GM18907 (cell line): ENCODE measurements at regions not wholly inside any gene's neighbourhood (a gene's known extent, or its start where the extent isn't known, plus 50 kb on each side); places are given as distances from the start of the nearest gene placed in this dataset.
A peak's percentile ranks its signal among the peaks of the same experiment; 100 is the strongest.

ENCODE experiments used
- ATAC-seq: cut with Tn5 transposase; IDR thresholded peaks from one replicate; pipeline ENCODE4 v1.9.1; 2021; ENCODE audit warnings: mild to moderate bottlenecking, moderate library complexity; ENCODE audit not compliant: unreplicated experiment

DNA sequence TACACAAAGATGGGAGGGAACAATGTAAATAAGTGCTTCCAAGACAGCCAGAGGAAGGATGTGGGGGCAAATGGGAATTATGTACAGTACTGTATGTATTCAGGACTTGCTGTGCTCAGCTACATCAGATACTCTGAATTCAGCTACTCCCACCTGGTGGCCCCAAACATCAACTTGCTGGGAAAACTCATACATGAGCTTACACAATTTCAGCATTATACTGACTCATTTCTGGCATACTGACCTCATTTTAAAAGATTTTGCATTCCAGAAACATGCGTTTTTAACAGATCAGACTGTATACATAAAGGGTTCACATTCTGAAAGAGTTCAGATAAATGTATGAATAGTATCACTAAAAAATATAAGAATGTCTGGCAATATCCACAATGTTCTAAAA, 59.7 kb downstream of the GPX5 start:
- no peak for ATAC-seq

DNA sequence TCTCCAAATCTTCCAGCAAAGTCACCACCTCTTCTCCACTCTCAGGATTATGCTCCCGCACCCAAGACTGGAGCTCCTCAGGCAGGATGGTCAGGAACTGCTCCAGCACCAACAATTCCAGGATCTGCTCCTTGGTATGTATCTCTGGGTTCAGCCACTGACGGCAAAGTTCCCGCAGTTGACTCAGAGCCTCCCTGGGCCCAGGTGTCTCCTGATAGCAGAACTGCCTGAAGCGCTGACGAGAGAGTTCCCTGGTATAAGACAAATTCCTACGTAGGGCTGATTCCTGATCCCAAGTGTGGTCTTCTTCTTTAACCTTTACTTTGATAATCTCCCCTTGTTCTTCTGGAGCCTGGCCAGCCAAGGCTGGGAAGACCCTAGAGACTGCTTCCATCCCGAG, 60.6 kb downstream of the GPX5 start:
- ATAC-seq, result no peak

- peak; percentile 82 for ATAC-seq
Observed at GRCh38 chr6:28586962-28587745, 61.5 kb downstream of the GPX5 start.

DNA sequence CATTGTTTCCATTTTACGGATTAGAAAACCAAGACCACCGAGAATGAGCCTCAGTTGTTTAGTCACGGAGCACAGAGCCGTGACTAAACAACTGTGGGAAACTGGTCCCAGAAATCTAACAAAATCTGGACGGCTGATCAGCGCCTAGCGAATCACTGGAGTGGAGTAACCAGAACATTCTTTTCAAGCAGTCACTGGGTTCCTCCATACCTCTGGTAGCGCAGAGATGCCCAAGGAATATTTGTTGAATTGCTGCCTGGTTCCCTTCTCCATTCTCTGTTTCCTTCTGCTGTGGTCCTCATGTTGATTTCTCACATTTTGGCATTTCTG, 62.0 kb downstream of the GPX5 start:
- ATAC-seq, result no peak

DNA sequence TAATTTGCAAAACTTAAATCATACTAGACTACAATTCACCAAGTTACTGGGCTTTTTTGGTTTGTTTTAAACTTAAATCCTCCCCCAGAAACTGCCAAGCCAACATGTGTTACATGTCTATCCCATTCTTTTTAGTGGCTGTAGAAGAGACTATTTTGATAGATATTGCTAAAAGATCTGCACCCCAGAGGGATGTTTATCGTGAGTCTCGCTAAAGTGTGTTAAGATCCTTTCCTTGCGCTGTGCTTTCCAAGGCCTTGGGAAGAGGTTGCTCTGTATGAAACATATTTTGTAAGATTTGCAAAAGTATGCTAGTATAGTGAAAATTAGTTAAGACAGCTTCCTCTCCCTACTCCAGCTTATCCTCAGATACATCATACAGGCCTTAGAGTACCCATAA, 63.0 kb downstream of the GPX5 start:
- ATAC-seq, result no peak

- ATAC-seq, result peak; percentile 55
Observed at GRCh38 chr6:28589234-28589956, 63.7 kb downstream of the GPX5 start.

DNA sequence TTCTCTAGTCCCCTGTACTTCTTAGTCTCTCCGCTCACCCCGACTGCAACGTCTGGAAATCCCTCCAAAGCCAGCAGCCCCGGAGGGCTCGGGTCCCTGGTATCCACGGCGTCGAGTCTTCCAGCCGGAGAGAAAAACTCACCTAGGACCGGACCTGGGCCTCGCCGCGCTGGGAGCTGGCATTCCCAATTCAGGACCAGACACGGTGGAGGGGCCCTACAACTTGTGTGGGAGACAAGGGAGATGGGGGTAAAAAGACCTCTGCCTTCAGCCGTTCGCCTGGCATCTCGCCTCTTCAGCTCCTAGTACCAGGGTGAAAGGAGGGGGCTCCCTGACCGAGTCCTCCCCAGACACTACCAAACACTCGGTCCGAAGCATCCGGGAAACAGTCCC, 64.3 kb downstream of the GPX5 start:
- ATAC-seq, result no peak

- no peak for ATAC-seq
Observed at GRCh38 chr6:28597217-28597835, 71.6 kb downstream of the GPX5 start.

- no peak for ATAC-seq
Observed at GRCh38 chr6:28597924-28598722, 72.4 kb downstream of the GPX5 start.

DNA sequence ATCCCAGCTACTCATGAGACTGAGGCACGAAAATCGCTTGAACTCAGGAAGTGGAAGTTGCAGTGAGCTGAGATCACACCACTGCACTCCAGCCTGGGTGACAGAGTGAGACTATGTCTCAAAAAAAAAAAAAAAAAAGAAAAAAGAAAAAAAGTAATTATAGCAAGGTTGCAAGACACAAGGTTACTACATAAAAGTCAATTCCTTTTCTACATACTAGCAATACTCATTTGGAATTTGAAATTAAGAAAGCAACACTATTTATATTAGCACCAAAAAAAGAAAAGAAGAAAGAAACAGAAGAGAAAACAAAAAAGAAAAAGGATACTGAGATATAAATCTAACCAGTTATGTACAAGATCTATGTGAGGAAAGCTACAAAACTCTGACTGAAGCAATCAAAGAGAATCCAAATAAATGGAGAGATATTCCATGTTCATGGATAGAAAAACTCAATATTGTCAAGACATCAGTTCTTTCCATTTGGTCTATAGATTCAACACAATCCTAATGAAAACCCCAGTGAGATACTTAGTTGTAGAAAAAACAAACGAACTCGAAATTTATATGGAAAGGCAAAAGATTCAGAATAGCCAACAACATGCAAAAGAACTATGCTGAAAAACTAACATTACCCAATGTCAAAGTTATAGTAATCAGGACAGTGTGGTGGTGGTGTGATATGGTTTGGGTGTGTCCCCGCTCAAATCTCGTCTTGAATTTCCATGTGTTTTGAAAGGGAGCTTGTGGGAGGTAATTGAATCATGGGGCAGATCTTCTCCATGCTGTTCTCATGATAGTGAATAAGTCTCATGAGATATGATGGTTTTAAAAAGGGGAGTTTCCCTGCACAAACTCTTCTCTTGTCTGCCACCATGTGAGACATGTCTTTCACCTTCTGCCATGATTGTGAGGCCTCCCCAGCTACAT, 73.3 kb downstream of the GPX5 start:
- no peak for ATAC-seq

- ATAC-seq, result no peak
Observed at GRCh38 chr6:28600245-28600644, 74.6 kb downstream of the GPX5 start.

DNA sequence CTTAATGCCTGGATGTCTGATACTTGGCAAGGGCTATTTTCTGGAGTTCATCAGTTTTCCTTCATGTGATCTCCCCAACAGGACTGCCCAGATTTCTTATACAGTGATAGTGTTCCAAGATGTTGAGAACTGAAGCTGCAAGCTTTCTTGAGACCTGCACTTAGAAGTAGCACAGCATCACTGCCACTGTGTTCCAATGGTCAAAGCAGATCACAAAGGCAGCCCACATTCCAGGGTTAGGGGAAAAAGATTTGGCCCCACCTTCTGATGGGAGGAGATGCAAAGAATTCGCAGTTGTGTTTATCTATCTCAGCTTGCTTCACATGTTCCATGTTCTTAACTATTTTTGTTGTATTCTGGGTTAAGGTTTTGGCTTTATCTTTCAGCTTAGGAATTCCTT, 78.2 kb downstream of the GPX5 start:
- no peak for ATAC-seq

- ATAC-seq, result no peak
Observed at GRCh38 chr6:28606424-28607391, 81.0 kb downstream of the GPX5 start.

DNA sequence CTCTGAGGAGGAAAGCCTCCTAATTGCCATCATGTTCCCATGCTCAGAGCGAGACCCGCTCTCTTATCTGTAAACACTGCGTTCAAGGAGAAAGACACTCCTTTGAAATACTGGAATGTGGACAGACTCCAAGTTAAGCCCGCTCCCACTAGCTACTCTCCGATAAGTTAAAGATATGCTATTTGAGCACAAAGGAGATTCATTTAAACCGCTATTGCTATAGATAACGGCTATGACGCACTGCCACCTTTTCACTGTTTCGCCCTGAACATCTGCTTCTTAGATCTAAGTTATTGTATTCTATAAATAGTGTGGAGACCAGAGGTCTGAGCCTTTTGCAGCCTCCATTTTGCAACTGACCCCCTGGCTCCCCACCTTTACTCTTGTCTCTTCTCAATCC, 82.3 kb downstream of the GPX5 start:
- ATAC-seq, result no peak

DNA sequence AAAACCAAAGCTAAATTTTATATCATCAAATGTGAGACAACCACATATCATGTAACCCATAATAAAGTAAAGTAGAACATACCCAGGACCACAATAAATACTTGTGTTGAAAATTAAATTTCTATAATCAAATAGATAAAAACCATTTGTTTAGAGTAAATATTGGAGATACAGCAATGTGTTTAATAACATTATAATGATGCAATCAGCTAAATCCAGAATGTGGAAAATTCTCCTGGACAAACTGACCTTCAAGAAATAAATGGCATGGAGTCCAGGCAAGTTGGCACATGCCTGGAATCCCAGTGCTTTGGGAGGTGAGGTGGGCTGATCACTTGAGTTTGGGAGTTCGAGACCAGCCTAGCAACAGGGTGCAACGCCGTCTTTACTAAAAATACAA, 84.0 kb downstream of the GPX5 start:
- no peak for ATAC-seq

GRCh38 chr6:28615616-28615954, 89.9 kb downstream of the GPX5 start:
- ATAC-seq, result no peak

- ATAC-seq, result no peak
Observed at GRCh38 chr6:28615955-28616747, 90.5 kb downstream of the GPX5 start.

DNA sequence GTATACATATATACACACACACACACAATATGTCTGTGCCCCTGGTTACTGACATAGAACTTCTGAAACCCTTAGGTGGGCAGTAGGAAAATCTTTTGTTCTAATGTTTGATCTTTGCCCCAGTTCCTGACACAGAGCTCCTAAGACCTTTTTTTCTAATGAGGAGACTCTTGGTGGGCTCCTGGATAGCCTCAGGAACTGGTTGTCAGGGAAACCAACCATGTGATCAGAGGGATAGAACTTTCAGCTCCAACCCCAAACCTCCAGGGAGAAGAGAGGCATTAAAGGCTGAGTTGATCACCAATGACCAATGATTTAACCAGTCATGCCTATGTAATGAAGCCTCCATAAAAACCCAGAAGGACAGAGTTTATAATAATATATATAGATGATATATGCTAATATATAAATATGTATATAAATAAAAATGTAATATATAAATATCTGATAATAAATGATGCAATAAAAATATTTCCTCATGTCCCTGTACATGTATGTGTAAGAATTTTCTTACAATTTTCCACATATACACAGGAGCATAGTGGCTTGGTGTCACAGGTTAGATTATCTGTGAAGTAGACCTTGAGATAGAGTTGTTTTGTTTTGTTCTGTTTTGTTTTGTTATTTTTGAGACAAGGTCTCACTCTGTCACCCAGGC, 93.3 kb downstream of the GPX5 start:
- no peak for ATAC-seq
